HEK293 (cell line): ENCODE measurements at regions not wholly inside any gene's neighbourhood (a gene's known extent, or its start where the extent isn't known, plus 50 kb on each side); places are given as distances from the start of the nearest gene placed in this dataset.

Experiments
- IKZF3 ChIP-seq: fragments of 450-650 bp; IDR thresholded peaks from 2 replicates; pipeline ENCODE4 v1.5.0; 2018; ENCODE audit warnings: missing biosample characterization, mild to moderate bottlenecking, missing genetic modification characterization, moderate library complexity
- ZNF324 ChIP-seq: fragments of 450-650 bp; formaldehyde crosslinking; IDR thresholded peaks from 2 replicates; pipeline ENCODE4 v1.5.1; 2016; ENCODE audit warnings: missing biosample characterization, missing genetic modification characterization
- ZNF518A ChIP-seq: fragments of 450-650 bp; formaldehyde crosslinking; conservative IDR thresholded peaks from 2 replicates; pipeline ENCODE4 v1.5.1; 2016; ENCODE audit warnings: low read depth, missing biosample characterization, missing genetic modification characterization
- ZNF596 ChIP-seq: fragments of 450-650 bp; IDR thresholded peaks from 2 replicates; pipeline ENCODE4 v1.5.0; 2018; ENCODE audit warnings: missing biosample characterization, mild to moderate bottlenecking, missing genetic modification characterization, moderate library complexity

- TF ChIP-seq IKZF3 (tag by site-specific recombination) (no peak), ZNF596 (tag by site-specific recombination) (no peak), ZNF518A (tag by site-specific recombination) (no peak), ZNF324 (tag by site-specific recombination) (no peak)
These were observed 83.9 kb downstream of the MTNR1A start for GRCh38 chr4:186471441-186471840.
